HG03103 (cell line): ENCODE measurements at regions not wholly inside any gene's neighbourhood (a gene's known extent, or its start where the extent isn't known, plus 50 kb on each side); places are given as distances from the start of the nearest gene placed in this dataset.

Experiments
- ATAC-seq: cut with Tn5 transposase; IDR thresholded peaks from one replicate; pipeline ENCODE4 v1.9.1; 2021; ENCODE audit warnings: low read depth; ENCODE audit not compliant: unreplicated experiment

DNA sequence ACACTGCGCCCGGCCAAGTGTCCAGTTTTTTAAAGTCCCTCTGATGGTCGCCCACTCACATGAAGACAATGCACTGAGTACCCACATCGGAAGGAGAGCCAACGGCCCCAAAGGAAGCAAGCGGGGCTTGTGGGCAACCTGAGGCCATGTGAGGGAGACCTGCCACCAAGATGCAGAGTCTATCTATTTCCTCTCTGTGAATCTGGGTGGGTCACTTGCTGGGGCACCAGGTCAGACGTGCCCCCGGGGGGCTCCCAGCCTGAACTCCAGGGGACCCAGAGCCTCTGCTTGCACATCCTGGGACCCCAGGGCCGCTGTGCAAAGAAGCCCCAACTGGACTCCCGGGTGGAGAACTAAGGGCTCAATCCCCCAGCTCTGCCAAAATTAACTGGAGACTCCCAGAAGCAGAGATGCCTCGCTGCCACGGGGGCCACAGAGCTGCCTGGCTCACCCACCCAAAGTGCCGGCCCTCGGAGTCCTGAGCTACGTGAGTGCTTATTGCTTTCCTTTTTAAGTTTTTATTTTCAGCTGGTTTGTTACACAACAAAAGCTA lies 106.4 kb downstream of the BRD1 start:
- no peak for ATAC-seq

- ATAC-seq, result no peak
Observed at GRCh38 chr22:49720279-49720959, 107.3 kb downstream of the BRD1 start.

DNA sequence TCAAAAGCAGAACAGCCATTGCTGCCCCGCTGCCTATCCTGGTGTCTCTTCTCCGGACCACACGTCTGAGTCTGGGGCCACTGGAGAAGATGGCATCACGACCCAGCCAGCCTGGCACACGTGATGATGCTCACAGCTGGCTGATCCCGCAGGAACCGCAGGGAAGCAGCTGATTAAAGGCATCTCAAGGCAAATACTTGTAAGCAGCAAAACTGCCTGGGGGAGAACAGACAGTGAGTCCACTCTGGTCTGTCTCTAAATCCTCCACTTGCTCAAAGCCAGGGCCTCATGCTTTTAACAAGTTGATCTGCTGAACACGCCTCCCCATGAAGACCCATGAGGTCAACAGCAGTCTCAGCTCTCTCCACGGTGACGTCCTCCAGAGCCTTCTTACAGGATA lies 108.6 kb downstream of the BRD1 start:
- no peak for ATAC-seq

GRCh38 chr22:49718396-49718795 lies 109.3 kb downstream of the BRD1 start:
- no peak for ATAC-seq

DNA sequence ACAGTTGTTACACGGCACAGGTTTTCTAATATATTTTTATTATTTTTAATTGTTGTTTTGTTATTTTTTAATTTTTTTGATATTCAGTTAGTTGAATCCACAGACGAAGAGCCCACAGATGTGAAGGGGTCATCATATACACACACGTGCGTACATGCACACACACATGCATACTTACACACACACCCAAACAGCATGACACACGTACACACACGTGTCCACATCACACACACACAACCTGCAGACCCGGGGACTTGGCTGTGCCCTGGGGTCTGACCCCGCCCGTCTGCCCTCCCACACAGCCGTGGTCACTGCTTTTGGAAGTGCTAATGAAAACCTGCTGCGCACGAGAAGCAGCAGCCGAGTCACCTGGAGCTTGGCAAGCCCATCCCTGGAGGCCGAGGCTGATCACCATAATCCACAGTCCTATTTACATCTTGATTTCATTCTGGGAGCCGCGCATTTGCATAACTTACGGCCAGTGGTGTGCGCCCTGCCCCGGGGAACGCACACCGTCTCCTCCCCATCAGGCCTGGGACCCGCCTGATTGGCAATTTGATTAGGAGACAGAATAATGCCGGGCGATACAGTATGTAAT lies 110.3 kb downstream of the BRD1 start:
- ATAC-seq, result no peak

DNA sequence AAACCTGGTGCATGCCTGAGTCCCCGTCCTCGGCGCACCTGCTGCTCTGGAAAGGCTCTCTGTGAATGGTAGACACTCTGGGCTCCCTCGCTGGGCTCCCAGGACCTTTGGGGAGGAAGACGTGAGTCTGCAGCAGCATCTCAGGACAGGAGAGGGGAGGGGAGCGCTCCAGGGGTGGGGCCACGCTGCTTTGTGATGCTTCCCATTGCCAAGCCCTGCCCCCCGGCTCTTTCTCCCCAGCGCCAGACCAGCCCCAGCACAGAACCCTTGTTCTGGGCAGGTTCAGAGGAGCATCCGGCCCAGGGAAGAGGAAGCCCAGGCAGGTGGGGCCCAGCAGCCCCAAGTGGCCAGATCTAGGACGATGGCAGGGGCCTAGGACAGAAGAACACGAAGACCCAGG lies 111.2 kb downstream of the BRD1 start:
- no peak for ATAC-seq

GRCh38 chr22:49715450-49715849 lies 112.2 kb downstream of the BRD1 start:
- no peak for ATAC-seq

GRCh38 chr22:49713003-49713402 lies 114.7 kb downstream of the BRD1 start:
- ATAC-seq, result no peak

DNA sequence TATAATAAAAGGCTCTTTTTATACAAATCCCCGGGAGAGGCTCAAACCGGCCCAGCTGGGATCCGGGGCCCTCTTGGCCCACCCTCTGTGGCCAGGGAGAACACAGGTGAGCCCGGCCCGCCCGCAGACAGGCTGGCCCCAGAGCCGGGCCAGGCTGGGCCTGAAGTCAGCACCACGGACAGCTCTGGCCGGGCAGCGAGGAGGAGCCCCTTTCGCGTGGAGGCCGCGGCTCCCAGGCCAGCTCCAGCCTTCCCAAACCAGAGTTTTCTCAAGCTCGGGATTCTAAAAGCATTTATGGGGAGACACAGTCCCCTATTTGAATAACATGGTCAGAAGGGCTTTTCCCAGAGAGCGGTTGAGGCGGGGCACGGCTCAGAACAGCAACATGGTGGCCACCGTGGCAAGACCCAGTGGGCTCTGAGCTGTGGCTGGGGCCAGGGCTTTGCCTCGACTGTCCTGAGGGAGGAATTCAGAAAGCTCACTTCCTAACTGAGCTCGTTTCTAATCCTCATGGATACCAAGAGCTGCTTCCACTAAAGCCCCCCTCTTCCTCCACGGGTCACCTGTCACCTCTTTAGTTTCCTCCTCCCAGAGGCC lies 115.4 kb downstream of the BRD1 start:
- ATAC-seq, result no peak

DNA sequence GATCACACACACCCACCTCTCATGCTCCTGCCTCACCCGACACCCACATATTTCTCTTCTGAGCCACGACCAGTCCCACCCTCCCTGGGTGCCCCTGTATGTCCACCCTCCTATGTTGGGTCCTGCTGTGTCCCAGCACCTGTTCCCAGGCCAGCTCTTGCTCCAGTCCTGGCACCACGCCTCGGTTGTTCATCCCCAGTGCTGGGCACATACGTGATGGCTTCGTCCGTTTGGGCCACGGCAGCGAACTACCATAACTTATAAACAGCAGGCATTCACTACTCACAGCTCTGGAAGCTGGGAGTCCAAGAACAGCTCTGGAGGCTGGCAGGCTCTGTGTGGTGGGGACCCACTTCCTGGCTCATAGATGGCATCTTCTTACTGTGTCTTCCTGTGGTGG lies 116.9 kb downstream of the BRD1 start:
- no peak for ATAC-seq

DNA sequence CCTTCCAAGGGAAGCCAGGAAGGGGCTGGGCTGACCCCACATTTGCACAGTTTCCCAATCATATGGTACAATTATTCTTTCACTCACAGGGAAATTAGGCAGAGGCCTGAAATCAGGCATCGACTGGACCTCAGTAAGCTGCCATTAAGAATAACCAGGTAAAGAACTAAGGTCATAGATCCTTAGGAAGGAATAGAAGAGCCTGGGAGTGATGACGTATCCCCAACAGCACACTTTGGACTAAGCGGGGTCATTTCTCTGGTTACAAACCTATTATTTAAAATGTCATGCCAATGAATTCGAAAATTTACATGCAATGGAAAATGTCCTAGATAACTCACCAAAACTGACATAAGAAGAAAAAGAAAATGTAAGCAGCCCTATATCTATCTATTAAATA lies 118.2 kb downstream of the BRD1 start:
- no peak for ATAC-seq

DNA sequence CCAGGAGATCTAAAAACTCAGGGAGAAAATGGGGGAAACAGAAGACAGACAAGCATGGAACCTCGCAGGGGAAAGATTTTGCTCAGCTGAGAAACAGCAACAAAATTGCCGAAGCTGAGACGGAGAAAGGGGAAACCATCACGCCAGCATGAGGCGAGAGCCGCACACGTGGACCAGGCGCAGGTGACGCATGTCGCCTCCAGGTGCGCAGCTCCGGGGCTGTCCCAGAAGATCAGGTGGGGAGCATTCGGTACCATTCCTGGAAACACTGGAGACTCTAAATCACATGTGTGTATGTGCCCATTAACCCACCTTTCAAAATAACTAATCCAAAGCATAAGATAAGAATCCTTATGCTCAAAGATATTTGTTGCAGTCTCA lies 121.7 kb downstream of the BRD1 start:
- ATAC-seq, result no peak

- no peak for ATAC-seq
Observed at GRCh38 chr22:49705216-49705971, 122.3 kb downstream of the BRD1 start.

GRCh38 chr22:49704345-49705215 lies 123.1 kb downstream of the BRD1 start:
- ATAC-seq, result no peak

- ATAC-seq, result no peak
Observed at GRCh38 chr22:49703990-49704344, 123.7 kb downstream of the BRD1 start.

GRCh38 chr22:49703505-49703904 lies 124.2 kb downstream of the BRD1 start:
- no peak for ATAC-seq

GRCh38 chr22:49702068-49702397 lies 125.6 kb downstream of the BRD1 start:
- no peak for ATAC-seq

- ATAC-seq, result no peak
Observed at GRCh38 chr22:49701380-49702067, 126.1 kb downstream of the BRD1 start.

DNA sequence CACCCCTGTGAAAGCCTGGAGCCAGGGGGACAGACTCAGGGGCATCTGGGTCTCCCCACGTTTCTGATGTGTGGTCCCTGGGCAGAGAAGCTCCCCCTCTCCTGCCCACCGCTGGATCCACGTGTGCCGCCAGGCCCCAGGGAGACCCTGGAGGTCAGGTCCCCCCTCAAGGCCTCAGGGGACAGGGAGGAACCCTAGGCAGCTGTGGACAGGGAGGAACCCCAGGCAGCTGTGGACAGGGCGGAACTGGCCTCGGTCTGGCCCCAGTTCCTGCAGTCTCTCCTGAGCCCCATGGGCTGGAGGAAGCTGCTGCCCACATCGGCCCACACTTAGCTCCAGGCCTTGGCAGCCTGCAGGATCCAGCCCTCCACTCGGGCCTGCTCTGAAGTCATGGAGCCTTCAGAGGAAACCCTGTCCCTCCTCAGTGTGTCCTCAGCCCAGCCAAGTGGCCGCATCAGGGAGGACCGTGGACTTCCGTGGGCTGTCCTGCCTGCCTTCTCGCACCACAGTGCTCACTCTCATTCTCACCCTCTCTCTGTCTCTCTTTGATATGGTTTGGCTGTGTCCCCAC lies 127.7 kb downstream of the BRD1 start:
- ATAC-seq, result no peak

GRCh38 chr22:49699476-49699875 lies 128.2 kb downstream of the BRD1 start:
- no peak for ATAC-seq
